H9 (cell line): ENCODE measurements at regions not wholly inside any gene's neighbourhood (a gene's known extent, or its start where the extent isn't known, plus 50 kb on each side); places are given as distances from the start of the nearest gene placed in this dataset.

ENCODE experiments used
- DNase-seq: peaks from one replicate; pipeline ENCODE4 v3.0.0-alpha.2; 2017
- H2AFZ ChIP-seq: one replicate; pipeline ENCODE4 v1.6.1; 2013; ENCODE audit warnings: mild to moderate bottlenecking, low read length, control low read depth, moderate library complexity
- H2AK5ac ChIP-seq: 2 replicates; pipeline ENCODE4 v1.6.1; 2013; ENCODE audit warnings: low read length, control low read depth, mixed read lengths; ENCODE audit not compliant: insufficient read length
- H2BK120ac ChIP-seq: one replicate; pipeline ENCODE4 v1.6.1; 2013; ENCODE audit warnings: low read depth, mild to moderate bottlenecking, low read length, control low read depth, inconsistent platforms; ENCODE audit not compliant: poor library complexity, severe bottlenecking
- H2BK12ac ChIP-seq: 2 replicates; pipeline ENCODE4 v1.6.1; 2013; ENCODE audit warnings: low read length, control low read depth, mixed read lengths, low read depth; ENCODE audit not compliant: insufficient read length
- H2BK15ac ChIP-seq: 2 replicates; pipeline ENCODE4 v1.6.1; 2013; ENCODE audit warnings: low read depth, low read length, control low read depth
- H2BK20ac ChIP-seq: one replicate; pipeline ENCODE4 v1.6.1; 2013; ENCODE audit warnings: low read depth, mild to moderate bottlenecking, low read length, control low read depth, inconsistent platforms; ENCODE audit not compliant: poor library complexity, severe bottlenecking
- H2BK5ac ChIP-seq: 2 replicates; pipeline ENCODE4 v1.6.1; 2013; ENCODE audit warnings: low read length, control low read depth, mixed read lengths; ENCODE audit not compliant: insufficient read length
- H3K14ac ChIP-seq: 2 replicates; pipeline ENCODE4 v1.6.1; 2013; ENCODE audit warnings: low read length, control low read depth; ENCODE audit not compliant: insufficient read depth
- H3K18ac ChIP-seq: 2 replicates; pipeline ENCODE4 v1.6.1; 2013; ENCODE audit warnings: low read depth, mild to moderate bottlenecking, mixed read lengths, low read length, control low read depth; ENCODE audit not compliant: insufficient read length
- H3K23ac ChIP-seq: 2 replicates; pipeline ENCODE4 v1.6.1; 2013; ENCODE audit warnings: low read length, control low read depth, mixed read lengths, low read depth; ENCODE audit not compliant: insufficient read length
- H3K23me2 ChIP-seq: 2 replicates; pipeline ENCODE4 v1.6.1; 2013; ENCODE audit warnings: low read depth, mild to moderate bottlenecking, mixed read lengths, low read length, control low read depth; ENCODE audit not compliant: insufficient read length, poor library complexity, severe bottlenecking
- H3K27ac ChIP-seq: 2 replicates; pipeline ENCODE4 v1.5.1; 2013; ENCODE audit warnings: low read length, control low read depth, mixed read lengths, low read depth; ENCODE audit not compliant: insufficient read length
- H3K27me3 ChIP-seq: 2 replicates; pipeline ENCODE4 v1.6.1; 2013; ENCODE audit warnings: low read length, control low read depth, inconsistent platforms; ENCODE audit not compliant: insufficient read depth
- H3K4ac ChIP-seq: 2 replicates; pipeline ENCODE4 v1.6.1; 2013; ENCODE audit warnings: low read depth, mild to moderate bottlenecking, control low read depth, inconsistent platforms, low read length, moderate library complexity
- H3K4me1 ChIP-seq: 2 replicates; pipeline ENCODE4 v1.6.1; 2013; ENCODE audit warnings: low read length, control low read depth, inconsistent platforms; ENCODE audit not compliant: insufficient read depth
- H3K4me2 ChIP-seq: 2 replicates; pipeline ENCODE4 v1.6.1; 2013; ENCODE audit warnings: low read length, control low read depth, mixed read lengths; ENCODE audit not compliant: insufficient read length, insufficient read depth
- H3K56ac ChIP-seq: 2 replicates; pipeline ENCODE4 v1.6.1; 2013; ENCODE audit warnings: low read depth, mild to moderate bottlenecking, mixed read lengths, low read length, control low read depth; ENCODE audit not compliant: insufficient read length
- H3K79me1 ChIP-seq: 2 replicates; pipeline ENCODE4 v1.6.1; 2013; ENCODE audit warnings: low read depth, mild to moderate bottlenecking, moderate library complexity, low read length, control low read depth, inconsistent platforms; ENCODE audit not compliant: insufficient read depth, poor library complexity, severe bottlenecking
- H3K79me2 ChIP-seq: 2 replicates; pipeline ENCODE4 v1.6.1; 2013; ENCODE audit warnings: low read length, control low read depth, inconsistent platforms; ENCODE audit not compliant: insufficient read depth
- H3K9ac ChIP-seq: 2 replicates; pipeline ENCODE4 v1.6.1; 2013; ENCODE audit warnings: low read length, control low read depth, mixed read lengths; ENCODE audit not compliant: insufficient read length; ENCODE audit errors: extremely low read depth
- H3K9me3 ChIP-seq: one replicate; pipeline ENCODE4 v1.6.1; 2013; ENCODE audit warnings: low read depth, low read length, inconsistent platforms; ENCODE audit not compliant: control insufficient read depth
- H3T11ph ChIP-seq: one replicate; pipeline ENCODE4 v1.6.1; 2013; ENCODE audit warnings: mild to moderate bottlenecking, low read length, control low read depth, inconsistent platforms
- H4K20me1 ChIP-seq: one replicate; pipeline ENCODE4 v1.6.1; 2013; ENCODE audit not compliant: control insufficient read depth, insufficient read length, insufficient read depth
- H4K5ac ChIP-seq: 2 replicates; pipeline ENCODE4 v1.6.1; 2013; ENCODE audit warnings: low read depth, mild to moderate bottlenecking, mixed read lengths, low read length, control low read depth; ENCODE audit not compliant: insufficient read length
- H4K8ac ChIP-seq: replicated peaks from 2 replicates; pipeline ENCODE4 v1.6.1; 2013; ENCODE audit warnings: low read length, control low read depth, mixed read lengths, low read depth; ENCODE audit not compliant: insufficient read length
- H4K91ac ChIP-seq: 2 replicates; pipeline ENCODE4 v1.6.1; 2013; ENCODE audit warnings: low read depth, mild to moderate bottlenecking, moderate library complexity, mixed read lengths, low read length, control low read depth; ENCODE audit not compliant: insufficient read length
- H3K27ac Mint-ChIP-seq, 3 experiments: 2 replicates in 2 of 3; 3 replicates in 1 of 3; pipeline ENCODE4 v1.8.0; 2020 to 2021; ENCODE audit warnings: mixed read lengths in 3 of 3, mild to moderate bottlenecking in 1 of 3, moderate library complexity in 1 of 3
- H3K27me3 Mint-ChIP-seq: 2 replicates; pipeline ENCODE4 v1.8.0; 2021; ENCODE audit warnings: low read depth, mild to moderate bottlenecking, moderate library complexity, mixed read lengths
- H3K36me3 Mint-ChIP-seq, 3 experiments: 2 replicates in 2 of 3; 3 replicates in 1 of 3; pipeline ENCODE4 v1.8.0; 2020 to 2021; ENCODE audit warnings: low read depth in 3 of 3, mixed read lengths in 3 of 3; ENCODE audit not compliant: insufficient read depth in 1 of 3
- H3K4me1 Mint-ChIP-seq, 2 experiments: 2 replicates each; pipeline ENCODE4 v1.8.0; 2020; ENCODE audit warnings: mixed read lengths in 2 of 2
- H3K4me3 Mint-ChIP-seq, 2 experiments: 2 replicates in 1 of 2; 3 replicates in 1 of 2; pipeline ENCODE4 v1.8.0; 2020 to 2021; ENCODE audit warnings: mild to moderate bottlenecking in 2 of 2, mixed read lengths in 2 of 2, moderate library complexity in 1 of 2
- H3K9me3 Mint-ChIP-seq, 2 experiments: 2 replicates in 1 of 2; 3 replicates in 1 of 2; pipeline ENCODE4 v1.8.0; 2020; ENCODE audit warnings: mild to moderate bottlenecking in 2 of 2, mixed read lengths in 2 of 2, moderate library complexity in 1 of 2
- WGBS: extraction: QIAGEN DNeasy Blood & Tissue Kit; methylation state at CpG from one replicate; pipeline ENCODE4 v1.1.7; 2013; ENCODE audit warnings: missing lambda C conversion rate, low lambda C conversion rate, mixed read lengths; ENCODE audit not compliant: insufficient read length; ENCODE audit errors: extremely low coverage; 5-methylcytosine and 5-hydroxymethylcytosine counted together
- TF ChIP-seq, protein P1 (sequence below): fragments of 200-600 bp; sonication (generic); conservative IDR thresholded peaks from 3 replicates; pipeline ENCODE4 v1.8.0; 2021; ENCODE audit warnings: antibody characterized with exemption, mild to moderate bottlenecking

DNA sequence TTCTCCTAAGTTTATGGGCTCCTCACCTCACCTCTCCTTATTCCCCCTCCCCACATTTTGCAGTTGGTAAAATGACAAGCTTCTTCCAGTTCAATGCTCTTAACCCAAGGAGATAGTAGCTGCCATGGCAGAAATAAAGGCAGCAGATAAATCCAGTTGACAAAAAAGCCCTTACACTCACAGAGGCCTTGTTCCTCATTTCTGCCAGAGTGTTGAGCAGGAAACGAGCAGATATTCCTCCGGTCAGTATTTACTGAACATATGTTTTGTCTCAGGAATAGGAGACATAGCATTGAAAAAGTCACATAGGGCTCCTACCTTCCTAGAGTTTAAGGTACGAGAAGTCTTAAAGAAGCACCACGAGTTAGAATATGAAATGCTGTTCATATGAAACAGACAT, 493.7 kb upstream of the TNP1 start:
- H4K91ac ChIP-seq, result no peak overlapping the region
- H3K27ac ChIP-seq, result no peak overlapping the region
- no peak overlapping the region for H3K23ac ChIP-seq
- no peaks in the 10 kb centered on the region for H3K79me2 ChIP-seq
- no peaks in the 10 kb centered on the region for H3K23me2 ChIP-seq
- no peak overlapping the region for H4K8ac ChIP-seq
- H3K4me1 Mint-ChIP-seq, result peaks cover 8 to 16% of the 10 kb centered on the region in 2 experiments
- H3T11ph ChIP-seq, result no peak overlapping the region
- peaks cover 0 to 7% of the 10 kb centered on the region in 2 experiments; a peak in 3 of 5 replicates for H3K9me3 Mint-ChIP-seq
- H3K36me3 Mint-ChIP-seq, result no peaks in the 10 kb centered on the region
- H3K4me2 ChIP-seq, result no peak overlapping the region
- no peak overlapping the region for H3K27ac Mint-ChIP-seq
- DNase-seq, result no peak
- no peaks in the 10 kb centered on the region for H3K79me1 ChIP-seq
- peaks cover 2% of the 10 kb centered on the region; the same call in 1 of the 2 replicates for H3K4me1 ChIP-seq
- H2BK15ac ChIP-seq, result no peak overlapping the region
- no peak overlapping the region for H3K14ac ChIP-seq
- no peak overlapping the region for H2AFZ ChIP-seq
- H3K9ac ChIP-seq, result no peak overlapping the region
- H2AK5ac ChIP-seq, result no peak overlapping the region
- H3K56ac ChIP-seq, result no peak overlapping the region
- no peak overlapping the region for H2BK5ac ChIP-seq
- no peaks in the 10 kb centered on the region for H3K27me3 ChIP-seq
- no peaks in the 10 kb centered on the region for H3K9me3 ChIP-seq
- TF ChIP-seq, protein P1, sequence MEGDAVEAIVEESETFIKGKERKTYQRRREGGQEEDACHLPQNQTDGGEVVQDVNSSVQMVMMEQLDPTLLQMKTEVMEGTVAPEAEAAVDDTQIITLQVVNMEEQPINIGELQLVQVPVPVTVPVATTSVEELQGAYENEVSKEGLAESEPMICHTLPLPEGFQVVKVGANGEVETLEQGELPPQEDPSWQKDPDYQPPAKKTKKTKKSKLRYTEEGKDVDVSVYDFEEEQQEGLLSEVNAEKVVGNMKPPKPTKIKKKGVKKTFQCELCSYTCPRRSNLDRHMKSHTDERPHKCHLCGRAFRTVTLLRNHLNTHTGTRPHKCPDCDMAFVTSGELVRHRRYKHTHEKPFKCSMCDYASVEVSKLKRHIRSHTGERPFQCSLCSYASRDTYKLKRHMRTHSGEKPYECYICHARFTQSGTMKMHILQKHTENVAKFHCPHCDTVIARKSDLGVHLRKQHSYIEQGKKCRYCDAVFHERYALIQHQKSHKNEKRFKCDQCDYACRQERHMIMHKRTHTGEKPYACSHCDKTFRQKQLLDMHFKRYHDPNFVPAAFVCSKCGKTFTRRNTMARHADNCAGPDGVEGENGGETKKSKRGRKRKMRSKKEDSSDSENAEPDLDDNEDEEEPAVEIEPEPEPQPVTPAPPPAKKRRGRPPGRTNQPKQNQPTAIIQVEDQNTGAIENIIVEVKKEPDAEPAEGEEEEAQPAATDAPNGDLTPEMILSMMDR, result no peak
- H2BK12ac ChIP-seq, result no peak overlapping the region
- H3K18ac ChIP-seq, result no peak overlapping the region
- H3K4ac ChIP-seq, result no peak overlapping the region
- no CpG with 5 or more reads among the region's 4 CpGs for WGBS
- H4K20me1 ChIP-seq, result no peaks in the 10 kb centered on the region
- no peak overlapping the region for H4K5ac ChIP-seq
- no peak overlapping the region for H2BK20ac ChIP-seq
- H2BK120ac ChIP-seq, result no peak overlapping the region
- H3K27me3 Mint-ChIP-seq, result peaks cover 31% of the 10 kb centered on the region
- H3K4me3 Mint-ChIP-seq, result no peak overlapping the region
